Activated CD4-positive, alpha-beta memory T cell treated with anti-CD3 and anti-CD28 coated beads for 36 hours (primary cell): ENCODE measurements at regions not wholly inside any gene's neighbourhood (a gene's known extent, or its start where the extent isn't known, plus 50 kb on each side); places are given as distances from the start of the nearest gene placed in this dataset.

Source experiments
- CTCF ChIA-PET: fragments of 350-600 bp; sonication (Branson Sonifier 250); formaldehyde crosslinking; loops from one replicate; lab custom pipeline; 2021; ENCODE audit warnings: antibody characterized with exemption, inconsistent platforms; lab: Charles Lee
- POLR2A ChIA-PET: fragments of 350-600 bp; sonication (Branson Sonifier 250); formaldehyde crosslinking; loops from one replicate; lab custom pipeline; 2021; ENCODE audit warnings: antibody characterized with exemption; lab: Charles Lee
- DNase-seq: peaks from one replicate; pipeline ENCODE4 v3.0.0-alpha.2; 2020
- H3K27ac Mint-ChIP-seq: one replicate; pipeline ENCODE4 v1.8.0; 2021; ENCODE audit warnings: mixed read lengths
- H3K27me3 Mint-ChIP-seq: one replicate; pipeline ENCODE4 v1.8.0; 2021; ENCODE audit warnings: mixed read lengths
- H3K36me3 Mint-ChIP-seq: one replicate; pipeline ENCODE4 v1.8.0; 2021; ENCODE audit warnings: mixed read lengths
- H3K4me1 Mint-ChIP-seq: one replicate; pipeline ENCODE4 v1.8.0; 2021; ENCODE audit warnings: low read depth, mixed read lengths
- H3K4me3 Mint-ChIP-seq: one replicate; pipeline ENCODE4 v1.8.0; 2021; ENCODE audit warnings: mild to moderate bottlenecking, mixed read lengths
- H3K9me3 Mint-ChIP-seq: one replicate; pipeline ENCODE4 v1.8.0; 2021; ENCODE audit warnings: mixed read lengths
- intact Hi-C: fragments of 100-400 bp; cut with micrococcal nuclease; formaldehyde crosslinking; loops from one replicate; pipeline ENCODE4 v1.15.1; 2023

DNA sequence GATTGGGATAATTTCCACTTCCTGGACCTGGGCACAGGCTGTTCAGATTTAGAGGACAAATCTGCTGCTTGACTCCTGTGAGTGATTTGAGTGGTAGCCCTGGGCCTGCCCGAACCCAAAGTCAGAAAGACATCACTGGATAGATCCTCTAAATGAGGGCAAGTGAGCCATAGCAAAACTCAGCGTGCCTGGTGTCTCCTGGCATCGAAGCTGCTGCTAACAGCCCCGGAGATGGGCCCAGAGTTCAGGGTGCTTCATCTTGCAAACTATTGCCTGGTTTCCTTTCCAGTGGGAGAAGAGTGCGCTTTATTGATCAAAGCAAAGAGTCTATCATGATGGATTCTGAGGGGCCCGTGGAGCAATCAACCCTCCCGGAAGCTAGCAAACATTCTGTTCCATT, 153.1 kb upstream of the KLHL29 start:
- Mint-ChIP-seq H3K27me3 (peaks cover 2% of the 10 kb centered on the region), H3K9me3 (no peaks in the 10 kb centered on the region), H3K4me3 (no peak overlapping the region), H3K36me3 (no peaks in the 10 kb centered on the region), H3K27ac (no peak overlapping the region), H3K4me1 (no peaks in the 10 kb centered on the region)
- ChIA-PET CTCF (no interaction called here), POLR2A (no interaction called here)
- intact Hi-C loops = no loop called here
- DNase-seq = no peak

DNA sequence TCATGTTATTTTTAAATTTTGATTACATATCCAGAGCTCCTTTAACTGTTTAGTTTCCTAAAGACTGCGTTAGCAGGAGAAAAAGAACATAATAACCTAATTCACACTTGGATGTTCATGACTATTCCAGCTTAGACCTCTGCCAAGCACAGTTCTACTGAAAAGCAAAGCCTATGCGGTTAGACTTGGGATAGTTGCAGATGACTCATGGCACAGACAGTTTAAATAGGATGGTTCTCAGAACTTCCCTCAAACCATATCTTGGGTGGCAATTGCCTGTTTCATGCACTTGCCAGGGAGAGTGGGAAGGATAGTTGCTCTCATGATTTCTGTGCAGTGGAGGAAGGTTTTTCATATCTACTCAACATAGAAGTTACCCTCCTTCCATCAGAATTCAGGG, 149.7 kb upstream of the KLHL29 start:
- CTCF ChIA-PET = no interaction called here
- H3K4me1 Mint-ChIP-seq = no peaks in the 10 kb centered on the region
- no peaks in the 10 kb centered on the region for H3K36me3 Mint-ChIP-seq
- H3K4me3 Mint-ChIP-seq = no peak overlapping the region
- no peak for DNase-seq
- no peak overlapping the region for H3K27ac Mint-ChIP-seq
- POLR2A ChIA-PET = no interaction called here
- H3K9me3 Mint-ChIP-seq = no peaks in the 10 kb centered on the region
- H3K27me3 Mint-ChIP-seq = peaks cover 2% of the 10 kb centered on the region
- intact Hi-C loops = no loop called here

DNA sequence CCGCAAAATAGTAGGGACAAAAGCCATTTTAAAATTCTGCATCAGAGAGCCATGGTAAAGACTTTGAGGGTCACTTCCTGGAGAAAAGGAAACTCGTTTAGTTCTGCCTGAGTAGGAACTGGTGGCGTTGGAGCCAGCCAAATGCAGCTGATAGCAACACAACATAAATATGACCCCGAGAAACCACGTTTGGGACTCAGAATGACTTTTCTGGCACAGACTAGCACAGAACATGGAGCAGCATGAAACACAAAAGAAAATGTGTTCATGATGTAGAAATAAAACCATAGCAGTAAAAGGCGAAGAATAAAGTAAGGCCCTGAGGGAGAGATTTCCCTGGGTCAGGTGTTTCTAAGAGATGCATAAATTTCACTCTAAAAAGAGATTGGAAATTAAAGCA, 149.2 kb upstream of the KLHL29 start:
- no peak overlapping the region for H3K4me3 Mint-ChIP-seq
- peaks cover 2% of the 10 kb centered on the region for H3K27me3 Mint-ChIP-seq
- no peaks in the 10 kb centered on the region for H3K36me3 Mint-ChIP-seq
- H3K27ac Mint-ChIP-seq = no peak overlapping the region
- H3K9me3 Mint-ChIP-seq = no peaks in the 10 kb centered on the region
- intact Hi-C loops = no loop called here
- ChIA-PET POLR2A (no interaction called here), CTCF (no interaction called here)
- H3K4me1 Mint-ChIP-seq = no peaks in the 10 kb centered on the region
- no peak for DNase-seq

DNA sequence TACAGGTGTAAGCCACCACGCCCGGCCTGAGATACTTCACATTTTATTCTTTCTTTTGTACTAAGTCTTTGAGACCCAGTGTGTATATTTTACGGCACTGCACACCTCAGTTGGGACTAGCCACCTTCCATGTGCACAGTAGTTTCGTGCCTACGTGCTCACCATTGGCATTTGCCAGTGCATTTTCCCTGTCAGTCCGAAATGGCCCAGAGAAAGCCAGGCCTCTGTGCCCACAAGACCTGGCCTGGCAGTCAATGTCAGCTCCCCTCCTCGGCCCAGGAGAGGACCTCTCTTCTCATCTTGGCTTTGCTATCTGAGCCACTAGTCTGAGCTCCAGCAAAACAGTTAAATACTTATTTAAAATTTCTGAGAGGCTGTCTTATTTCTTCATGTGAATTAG, 147.8 kb upstream of the KLHL29 start:
- H3K4me1 Mint-ChIP-seq = no peaks in the 10 kb centered on the region
- no peaks in the 10 kb centered on the region for H3K36me3 Mint-ChIP-seq
- POLR2A ChIA-PET = no interaction called here
- H3K4me3 Mint-ChIP-seq = no peak overlapping the region
- intact Hi-C loops = no loop called here
- CTCF ChIA-PET = no interaction called here
- no peaks in the 10 kb centered on the region for H3K9me3 Mint-ChIP-seq
- DNase-seq = no peak
- peaks cover 2% of the 10 kb centered on the region for H3K27me3 Mint-ChIP-seq
- no peak overlapping the region for H3K27ac Mint-ChIP-seq

- POLR2A ChIA-PET = no interaction called here
- intact Hi-C loops = no loop called here
- Mint-ChIP-seq H3K4me1 (no peaks in the 10 kb centered on the region), H3K4me3 (no peak overlapping the region), H3K9me3 (no peaks in the 10 kb centered on the region), H3K36me3 (no peaks in the 10 kb centered on the region), H3K27me3 (peaks cover 2% of the 10 kb centered on the region), H3K27ac (no peak overlapping the region)
- CTCF ChIA-PET = no interaction called here
- no peak for DNase-seq
Observed at GRCh38 chr2:23238011-23238657, 146.8 kb upstream of the KLHL29 start.

- no peaks in the 10 kb centered on the region for H3K27me3 Mint-ChIP-seq
- H3K36me3 Mint-ChIP-seq = no peaks in the 10 kb centered on the region
- intact Hi-C loops = no loop called here
- H3K4me3 Mint-ChIP-seq = no peak overlapping the region
- no peak overlapping the region for H3K27ac Mint-ChIP-seq
- no peaks in the 10 kb centered on the region for H3K9me3 Mint-ChIP-seq
- no peaks in the 10 kb centered on the region for H3K4me1 Mint-ChIP-seq
- no peak for DNase-seq
- ChIA-PET POLR2A (no interaction called here), CTCF (no interaction called here)
Observed at GRCh38 chr2:23239374-23239773, 145.6 kb upstream of the KLHL29 start.

DNA sequence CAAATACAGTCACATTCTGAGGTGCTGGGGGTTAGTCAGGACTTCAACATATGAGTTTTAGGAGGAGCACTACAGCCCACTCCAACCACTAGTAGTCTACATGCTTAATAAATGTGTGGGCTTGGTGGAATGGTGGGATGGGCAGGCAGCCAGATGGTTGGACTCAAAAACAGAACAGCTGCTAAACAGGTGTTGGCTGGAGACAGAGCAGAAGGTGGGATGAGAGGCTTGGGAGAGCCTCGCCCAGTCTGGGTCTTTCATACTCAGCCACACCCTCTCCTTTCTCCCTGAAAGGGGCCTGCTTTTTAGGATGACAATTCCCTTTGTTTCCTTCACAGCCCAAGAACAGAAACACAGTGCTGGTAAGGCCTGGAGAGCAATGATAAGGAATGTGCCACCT, 143.9 kb upstream of the KLHL29 start:
- Mint-ChIP-seq H3K4me3 (no peak overlapping the region), H3K27ac (no peak overlapping the region), H3K4me1 (no peaks in the 10 kb centered on the region), H3K27me3 (no peaks in the 10 kb centered on the region), H3K9me3 (no peaks in the 10 kb centered on the region), H3K36me3 (no peaks in the 10 kb centered on the region)
- intact Hi-C loops = no loop called here
- CTCF ChIA-PET = no interaction called here
- POLR2A ChIA-PET = no interaction called here
- DNase-seq = no peak

GRCh38 chr2:23241611-23242245, 143.3 kb upstream of the KLHL29 start:
- Mint-ChIP-seq H3K27me3 (no peaks in the 10 kb centered on the region), H3K36me3 (no peaks in the 10 kb centered on the region), H3K9me3 (no peaks in the 10 kb centered on the region), H3K4me1 (no peaks in the 10 kb centered on the region), H3K4me3 (no peak overlapping the region), H3K27ac (no peak overlapping the region)
- ChIA-PET CTCF (no interaction called here), POLR2A (no interaction called here)
- intact Hi-C loops = no loop called here
- DNase-seq = no peak

DNA sequence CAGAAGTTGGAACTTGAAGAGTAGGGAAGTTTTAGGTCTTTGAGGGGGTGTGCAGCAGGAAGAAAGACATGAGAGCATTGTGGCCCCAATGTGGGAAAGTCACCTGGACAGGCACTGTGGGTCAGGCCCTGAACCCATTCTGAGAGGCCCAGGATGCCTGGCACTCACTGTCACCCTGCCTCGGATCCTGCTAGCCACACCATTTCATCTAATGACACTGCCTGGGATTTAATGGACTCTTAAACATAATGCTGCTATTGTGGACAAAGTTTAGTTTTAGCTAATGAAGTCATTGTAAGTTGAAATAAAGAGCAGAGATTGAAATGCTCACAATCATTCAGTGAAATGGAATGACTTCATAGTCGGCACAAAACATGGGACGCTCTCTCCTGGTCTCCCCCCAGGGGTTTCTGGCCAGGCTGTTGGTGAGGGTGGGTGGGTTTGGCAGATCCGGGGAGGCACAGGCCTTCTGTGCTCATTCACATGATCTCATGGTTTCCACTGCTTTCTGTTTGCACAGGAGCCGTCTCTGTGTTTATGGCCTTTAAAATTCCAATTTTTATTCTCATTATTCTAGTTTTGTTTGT, 141.8 kb upstream of the KLHL29 start:
- intact Hi-C loops = no loop called here

DNA sequence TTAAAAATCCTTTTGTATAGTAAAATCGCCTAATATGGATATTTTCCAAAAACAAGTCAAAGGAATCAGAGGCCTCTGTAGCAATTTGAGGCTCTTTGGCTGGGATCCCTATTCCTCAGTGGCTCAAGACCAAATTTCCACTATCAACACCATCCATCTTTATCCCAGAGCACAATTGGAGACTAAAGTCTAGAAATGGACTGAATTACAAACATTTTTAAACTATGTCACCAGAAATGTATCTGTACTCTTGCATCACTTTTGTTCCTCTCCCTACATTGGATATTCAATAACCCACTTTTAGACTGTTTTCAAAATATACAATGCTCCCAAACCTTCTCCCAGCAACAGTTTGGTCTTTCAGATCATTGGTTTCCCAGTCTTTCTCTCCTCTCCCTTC, 140.4 kb upstream of the KLHL29 start:
- H3K27ac Mint-ChIP-seq = no peak overlapping the region
- DNase-seq = no peak
- H3K36me3 Mint-ChIP-seq = no peaks in the 10 kb centered on the region
- H3K4me3 Mint-ChIP-seq = no peak overlapping the region
- ChIA-PET POLR2A (no interaction called here), CTCF (no interaction called here)
- no peaks in the 10 kb centered on the region for H3K9me3 Mint-ChIP-seq
- intact Hi-C loops = no loop called here
- no peaks in the 10 kb centered on the region for H3K4me1 Mint-ChIP-seq
- peaks cover 2% of the 10 kb centered on the region for H3K27me3 Mint-ChIP-seq

More for the DNA sequence above, 141.8 kb upstream of the KLHL29 start:
- Mint-ChIP-seq H3K4me1 (no peaks in the 10 kb centered on the region), H3K9me3 (no peaks in the 10 kb centered on the region), H3K4me3 (no peak overlapping the region), H3K36me3 (no peaks in the 10 kb centered on the region), H3K27me3 (no peaks in the 10 kb centered on the region), H3K27ac (no peak overlapping the region)
- no peak for DNase-seq
- ChIA-PET CTCF (no interaction called here), POLR2A (no interaction called here)

GRCh38 chr2:23246992-23247683, 137.8 kb upstream of the KLHL29 start:
- Mint-ChIP-seq H3K27me3 (peaks cover 12% of the 10 kb centered on the region), H3K4me3 (no peak overlapping the region), H3K36me3 (no peaks in the 10 kb centered on the region), H3K9me3 (no peaks in the 10 kb centered on the region), H3K4me1 (no peaks in the 10 kb centered on the region), H3K27ac (no peak overlapping the region)
- CTCF ChIA-PET = no interaction called here
- POLR2A ChIA-PET = no interaction called here
- intact Hi-C loops = no loop called here
- no peak for DNase-seq

GRCh38 chr2:23248667-23249066, 136.3 kb upstream of the KLHL29 start:
- POLR2A ChIA-PET = no interaction called here
- no peak overlapping the region for H3K27ac Mint-ChIP-seq

More at GRCh38 chr2:23248667-23249066, 136.3 kb upstream of the KLHL29 start:
- H3K36me3 Mint-ChIP-seq = no peaks in the 10 kb centered on the region
- CTCF ChIA-PET = no interaction called here
- H3K4me3 Mint-ChIP-seq = no peak overlapping the region
- no peak for DNase-seq
- H3K27me3 Mint-ChIP-seq = peaks cover 12% of the 10 kb centered on the region
- H3K9me3 Mint-ChIP-seq = no peaks in the 10 kb centered on the region
- H3K4me1 Mint-ChIP-seq = no peaks in the 10 kb centered on the region
- intact Hi-C loops = no loop called here
